RWPE1 (cell line): ENCODE measurements at regions not wholly inside any gene's neighbourhood (a gene's known extent, or its start where the extent isn't known, plus 50 kb on each side); places are given as distances from the start of the nearest gene placed in this dataset.
A peak's percentile ranks its signal among the peaks of the same experiment; 100 is the strongest.
"Not testable (repeated sequence)": the region's sequence is repeated elsewhere in the genome, so short reads cannot be mapped to it uniquely, and the experiment has no call there.

Experiments
- CTCF ChIA-PET: fragments of 350-600 bp; sonication (Branson Sonifier 250); formaldehyde crosslinking; extraction: SDS; loops from one replicate; lab custom pipeline; 2021; lab: Yijun Ruan, JAX
- POLR2A ChIA-PET: fragments of 400-600 bp; formaldehyde crosslinking; extraction: SDS; loops from one replicate; lab custom pipeline; 2020; ENCODE audit warnings: antibody characterized with exemption; ENCODE audit not compliant: low non-redundant PET; lab: Yijun Ruan, JAX
- DNase-seq: peaks from one replicate; pipeline ENCODE4 v3.0.0; 2012; ENCODE audit warnings: low spot score
- H3K27ac ChIP-seq: fragments of 450-650 bp; 2 replicates; pipeline ENCODE4 v1.5.1; 2017
- CTCF ChIP-seq: fragments of 450-650 bp; conservative IDR thresholded peaks from 2 replicates; pipeline ENCODE4 v1.5.1; 2017; ENCODE audit warnings: low read depth, mild to moderate bottlenecking

DNA sequence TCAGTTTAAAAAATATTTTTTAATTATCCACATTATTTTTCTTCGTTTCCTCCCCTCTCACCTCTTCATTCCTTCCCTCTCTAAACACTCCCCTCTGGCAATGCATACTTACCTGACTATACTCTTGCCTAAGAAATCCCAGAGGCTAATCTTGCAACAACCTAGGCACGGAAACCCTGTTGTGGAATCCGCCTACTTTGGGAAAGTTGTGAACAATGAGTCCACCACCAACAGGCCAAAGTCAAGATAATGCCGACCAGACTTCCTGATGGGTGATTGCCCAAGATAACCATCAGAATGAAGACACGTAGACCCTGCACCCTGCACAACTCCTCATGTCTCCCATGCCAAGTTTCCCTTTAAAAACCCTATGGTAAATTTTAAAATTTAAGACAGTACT, 521.5 kb downstream of the KIF20B start:
- no peak for TF ChIP-seq CTCF
- POLR2A ChIA-PET: no interaction called here
- CTCF ChIA-PET: no interaction called here
- DNase-seq: no peak
- no peak overlapping the region for H3K27ac ChIP-seq

DNA sequence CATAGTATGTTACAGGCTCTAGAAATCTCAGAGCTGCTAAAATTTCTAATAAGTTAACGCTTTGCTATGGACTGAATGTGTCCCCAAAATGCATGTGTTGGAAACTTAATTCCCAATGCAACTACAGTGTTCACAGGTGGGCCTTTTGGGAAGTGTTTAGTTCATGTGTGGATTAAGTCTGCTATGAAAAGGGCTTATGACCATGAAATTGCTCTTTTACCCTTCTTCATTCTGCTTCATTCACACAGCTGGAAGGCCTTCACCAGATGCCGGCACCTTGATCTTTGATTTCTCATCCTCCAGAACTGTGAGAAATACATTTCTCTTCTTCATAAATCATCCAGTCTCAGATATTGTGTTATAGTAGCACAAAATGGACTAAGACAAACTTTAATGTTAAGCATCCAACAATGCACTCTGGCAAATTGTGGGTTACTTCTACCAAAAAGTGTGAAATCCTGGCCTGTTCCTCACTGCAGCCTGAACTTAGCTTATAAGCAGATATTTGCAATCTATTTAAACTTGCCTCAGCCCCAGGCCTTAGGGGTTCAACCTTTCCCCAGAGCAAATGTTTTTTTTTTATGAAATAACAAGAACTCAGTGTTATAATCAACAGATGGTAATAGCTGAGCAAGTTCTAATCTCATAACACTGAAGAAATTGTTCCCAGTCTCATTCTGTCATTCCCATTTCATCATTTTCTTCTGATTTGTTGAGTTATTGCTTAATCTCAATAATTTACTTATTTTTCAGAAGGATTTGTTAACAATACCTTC, 523.6 kb downstream of the KIF20B start:
- CTCF ChIA-PET: no interaction called here
- no peak overlapping the region for H3K27ac ChIP-seq
- DNase-seq: no peak
- POLR2A ChIA-PET: no interaction called here
- TF ChIP-seq CTCF: no peak

DNA sequence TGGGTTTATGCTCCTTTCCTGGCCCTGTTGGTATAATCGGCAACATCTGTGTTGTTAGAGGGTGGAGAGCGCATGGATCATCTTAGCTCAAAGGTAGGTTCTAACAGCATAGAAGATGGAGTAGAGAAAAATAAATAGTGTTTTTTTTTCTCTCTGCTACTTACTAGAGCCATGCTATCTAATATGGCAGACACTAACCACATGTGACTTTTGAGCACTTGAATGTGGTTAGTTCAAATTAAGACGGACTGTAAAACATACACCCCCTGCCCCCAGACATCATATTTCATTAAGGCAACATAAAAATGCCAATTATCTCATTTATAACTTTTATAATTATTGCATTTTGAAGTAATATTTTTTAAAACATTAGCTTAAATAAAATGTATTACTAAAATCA, 525.1 kb downstream of the KIF20B start:
- POLR2A ChIA-PET: no interaction called here

DNA sequence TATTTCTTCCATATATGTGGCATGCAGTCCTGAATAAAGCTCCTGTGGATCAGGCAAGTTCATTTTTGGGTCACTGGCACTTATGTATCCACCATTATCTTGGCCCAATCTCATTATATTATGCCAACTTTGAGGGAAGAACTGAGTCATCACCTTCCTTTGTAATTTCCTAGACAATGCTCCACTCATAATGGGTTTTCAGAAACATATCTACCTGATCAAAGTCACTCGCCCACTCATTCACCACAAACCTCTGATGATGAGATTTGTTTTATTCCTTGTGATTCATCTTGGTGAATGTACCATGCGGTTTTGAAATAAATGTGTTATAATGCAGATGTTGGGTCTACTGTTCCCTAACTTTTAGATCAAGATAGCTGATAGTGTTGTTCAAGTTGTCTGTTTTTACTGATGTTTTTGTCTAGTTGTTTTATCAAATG, 525.8 kb downstream of the KIF20B start:
- TF ChIP-seq CTCF: no peak
- H3K27ac ChIP-seq: no peak overlapping the region
- POLR2A ChIA-PET: no interaction called here
- CTCF ChIA-PET: interaction anchor here (0.6 to 1.2 kb wide), 5 partner anchors 10 to 402 kb away, joined by 3 read pairs; no protein-coding TSS in a partner anchor
- DNase-seq: peak; percentile 93

More for the DNA sequence above, 525.1 kb downstream of the KIF20B start:
- CTCF ChIA-PET: interaction anchor here (0.6 to 1.2 kb wide), 3 partner anchors 10 to 310 kb away, joined by 3 read pairs; no protein-coding TSS in a partner anchor
- DNase-seq: no peak
- H3K27ac ChIP-seq: no peak overlapping the region
- TF ChIP-seq CTCF: no peak

DNA sequence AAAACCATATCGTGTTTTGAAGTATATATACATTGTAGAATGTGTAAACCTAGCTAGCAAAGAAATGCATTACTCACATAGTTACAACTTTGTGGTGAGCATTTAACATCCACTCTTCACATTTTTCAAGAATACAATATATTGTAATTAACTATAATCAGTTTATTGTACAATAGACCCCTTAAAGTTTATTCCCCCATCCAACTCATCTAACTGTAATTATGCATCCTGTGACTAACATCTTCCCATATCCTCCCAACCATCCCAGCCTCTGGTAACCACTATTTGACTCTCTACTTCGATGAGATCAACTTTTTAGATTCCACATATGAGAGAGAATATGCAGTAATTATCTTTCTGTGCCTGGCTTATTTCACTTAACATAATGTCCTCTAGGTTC, 526.4 kb downstream of the KIF20B start:
- POLR2A ChIA-PET: no interaction called here
- CTCF ChIA-PET: interaction anchor here (0.5 to 1.2 kb wide), 3 partner anchors 9 to 156 kb away, joined by 3 read pairs; no protein-coding TSS in a partner anchor
- no peak for DNase-seq
- no peak overlapping the region for H3K27ac ChIP-seq
- TF ChIP-seq CTCF: no peak

DNA sequence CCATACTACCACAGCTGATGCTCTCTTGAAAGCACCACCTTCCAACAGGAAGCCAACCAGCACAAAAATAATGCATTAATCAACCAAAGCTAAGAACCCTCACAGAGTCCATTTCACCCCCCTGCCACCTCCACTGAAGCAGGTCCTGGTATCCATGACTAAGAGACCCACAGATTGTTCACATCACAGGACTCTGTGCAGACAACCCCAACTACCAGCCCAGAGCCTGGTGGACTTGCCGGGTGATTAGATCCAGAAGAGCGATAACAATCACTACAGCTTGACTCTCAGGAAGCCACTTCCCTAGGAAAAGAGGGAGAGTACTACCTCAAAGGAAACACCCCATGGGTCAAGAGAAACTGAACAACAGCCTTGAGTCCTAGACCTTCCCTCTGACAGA, 528.1 kb downstream of the KIF20B start:
- POLR2A ChIA-PET: no interaction called here
- no peak for DNase-seq
- no peak for TF ChIP-seq CTCF
- CTCF ChIA-PET: no interaction called here
- H3K27ac ChIP-seq: no peak overlapping the region

DNA sequence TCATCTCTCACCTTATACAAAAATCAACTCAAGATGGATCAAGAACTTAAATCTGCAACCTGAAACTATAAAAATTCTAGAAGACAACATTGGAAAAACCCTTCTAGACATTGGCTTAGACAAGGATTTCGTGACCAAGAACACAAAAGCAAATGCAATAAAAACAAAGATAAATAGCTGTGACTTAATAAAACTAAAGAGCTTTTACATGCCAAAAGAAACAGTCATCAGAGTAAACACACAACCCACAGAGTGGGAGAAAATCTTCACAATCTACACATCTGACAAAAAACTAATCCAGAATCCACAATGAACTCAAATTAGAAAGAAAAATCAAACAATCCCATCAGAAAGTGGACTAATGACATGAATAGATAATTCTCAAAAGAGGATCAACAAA, 532.4 kb downstream of the KIF20B start:
- POLR2A ChIA-PET, H3K27ac ChIP-seq, CTCF ChIA-PET, DNase-seq: not testable (repeated sequence)
